GM12892 (cell line): ENCODE measurements at regions not wholly inside any gene's neighbourhood (a gene's known extent, or its start where the extent isn't known, plus 50 kb on each side); places are given as distances from the start of the nearest gene placed in this dataset.

ENCODE experiments used
- POLR2A ChIP-seq: IDR thresholded peaks from 2 replicates; pipeline ENCODE4 v1.6.1; 2011; ENCODE audit warnings: low read depth, low read length, control low read depth
- POLR2AphosphoS5 ChIP-seq: IDR thresholded peaks from 2 replicates; pipeline ENCODE4 v1.6.1; 2011; ENCODE audit warnings: low read depth, low read length, control low read depth
- TAF1 ChIP-seq: IDR thresholded peaks from 2 replicates; pipeline ENCODE4 v1.6.1; 2011; ENCODE audit warnings: low read depth, mild to moderate bottlenecking, control low read depth, low read length, borderline replicate concordance

- TF ChIP-seq POLR2A (no peak), POLR2AphosphoS5 (no peak), TAF1 (no peak)
These were observed 175.4 kb downstream of the CTTN start for GRCh38 chr11:70573701-70574151.
